Embryonic facial prominence (tissue), 1 donor: ENCODE measurements at regions not wholly inside any gene's neighbourhood (a gene's known extent, or its start where the extent isn't known, plus 50 kb on each side); places are given as distances from the start of the nearest gene placed in this dataset.

Source experiments
- DNase-seq: peaks from one replicate; pipeline ENCODE4 v3.0.0-alpha.2; 2016; ENCODE audit errors: extremely low spot score

DNA sequence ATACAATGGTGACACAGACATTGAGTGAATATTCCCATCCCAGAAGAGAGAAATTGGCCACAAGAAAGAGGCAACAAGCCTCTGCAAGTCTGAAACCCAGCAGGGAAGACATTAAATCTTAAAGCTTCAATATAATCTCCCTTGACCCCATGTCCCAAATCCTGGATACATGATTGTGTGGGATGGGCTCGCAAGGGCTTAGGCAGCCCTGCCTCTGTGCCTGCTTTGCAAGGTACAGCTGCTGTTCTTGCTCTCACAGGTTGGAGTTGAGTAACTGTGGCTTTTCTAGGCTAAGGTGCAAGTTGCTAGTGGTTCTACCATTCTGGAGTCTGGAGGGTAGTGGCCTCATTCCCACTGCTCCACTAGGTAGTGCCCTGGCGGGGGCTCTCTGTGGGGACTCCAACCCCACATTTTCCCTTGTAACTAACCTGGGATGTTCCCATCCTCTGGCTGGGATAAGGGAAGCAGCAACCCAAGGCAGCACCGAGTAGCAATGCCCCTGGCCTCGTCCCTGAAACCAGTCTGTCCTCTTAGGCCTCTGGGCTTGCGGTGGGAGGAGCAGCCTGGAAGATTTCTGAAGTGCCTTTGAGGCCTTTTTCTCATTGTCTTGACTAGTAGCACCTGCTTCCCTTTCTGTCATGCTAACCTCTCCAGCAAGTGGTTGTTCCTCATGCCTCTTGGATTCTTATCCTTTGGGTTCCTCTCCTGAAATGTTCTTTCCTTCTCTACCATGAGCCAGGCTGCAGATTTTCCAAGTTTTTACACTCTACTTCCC is 90.0 kb downstream of the FAM174B start:
- no peak for DNase-seq

DNA sequence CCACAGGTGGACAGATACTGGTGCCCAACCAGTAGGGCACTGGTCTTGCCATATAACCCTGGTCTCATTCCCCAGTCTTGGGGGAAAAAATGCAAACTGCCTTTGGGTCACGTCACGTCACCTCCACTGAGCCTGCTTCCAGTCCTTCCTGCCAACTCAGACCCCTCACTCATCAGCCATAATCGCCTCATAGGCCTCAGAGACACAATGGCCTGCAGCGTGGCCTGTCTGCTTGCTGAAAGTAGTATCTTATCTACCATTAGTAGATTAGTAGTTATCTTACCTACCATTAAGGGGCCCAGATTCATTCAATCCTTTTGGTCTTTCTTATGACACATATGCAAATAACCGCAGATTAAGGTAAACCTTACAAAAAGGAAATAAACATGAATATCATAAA is 93.8 kb downstream of the FAM174B start:
- DNase-seq = no peak

DNA sequence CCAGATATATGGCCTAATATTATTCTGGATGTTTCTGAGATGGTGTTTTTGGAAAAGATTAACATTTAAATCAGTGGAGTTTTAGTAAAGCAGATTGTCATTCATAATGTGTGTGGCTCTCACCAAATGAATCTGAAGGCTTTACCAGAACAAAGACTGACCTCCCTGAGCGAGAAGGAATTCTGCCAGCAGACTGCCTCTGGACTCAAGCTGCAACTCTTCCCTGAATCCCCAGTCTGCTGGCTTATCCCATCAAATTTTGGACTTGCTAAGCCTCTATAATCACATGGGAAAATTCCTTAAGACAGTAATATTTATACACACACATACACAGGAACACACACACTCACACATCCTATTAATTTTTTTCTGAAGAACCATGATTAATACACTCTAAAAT is 102.3 kb downstream of the FAM174B start:
- no peak for DNase-seq

DNA sequence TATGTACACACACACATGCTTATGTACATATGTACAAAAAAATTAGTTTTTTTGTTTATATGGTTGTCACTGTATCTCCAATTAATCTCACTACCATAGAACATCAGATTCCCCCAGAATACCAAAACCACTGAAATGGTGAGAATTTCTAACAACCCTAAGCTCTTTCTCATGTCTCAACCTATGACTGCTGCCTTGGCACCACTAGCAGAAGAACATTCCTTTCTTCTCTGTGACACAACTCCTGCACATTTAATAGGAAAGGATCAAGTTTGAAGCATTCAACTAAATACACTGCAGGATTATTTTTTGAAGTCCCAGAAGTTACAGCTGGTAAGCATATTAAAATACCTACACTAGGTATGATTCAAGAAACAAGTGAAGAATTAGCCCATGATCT is 109.6 kb downstream of the FAM174B start:
- DNase-seq = no peak

DNA sequence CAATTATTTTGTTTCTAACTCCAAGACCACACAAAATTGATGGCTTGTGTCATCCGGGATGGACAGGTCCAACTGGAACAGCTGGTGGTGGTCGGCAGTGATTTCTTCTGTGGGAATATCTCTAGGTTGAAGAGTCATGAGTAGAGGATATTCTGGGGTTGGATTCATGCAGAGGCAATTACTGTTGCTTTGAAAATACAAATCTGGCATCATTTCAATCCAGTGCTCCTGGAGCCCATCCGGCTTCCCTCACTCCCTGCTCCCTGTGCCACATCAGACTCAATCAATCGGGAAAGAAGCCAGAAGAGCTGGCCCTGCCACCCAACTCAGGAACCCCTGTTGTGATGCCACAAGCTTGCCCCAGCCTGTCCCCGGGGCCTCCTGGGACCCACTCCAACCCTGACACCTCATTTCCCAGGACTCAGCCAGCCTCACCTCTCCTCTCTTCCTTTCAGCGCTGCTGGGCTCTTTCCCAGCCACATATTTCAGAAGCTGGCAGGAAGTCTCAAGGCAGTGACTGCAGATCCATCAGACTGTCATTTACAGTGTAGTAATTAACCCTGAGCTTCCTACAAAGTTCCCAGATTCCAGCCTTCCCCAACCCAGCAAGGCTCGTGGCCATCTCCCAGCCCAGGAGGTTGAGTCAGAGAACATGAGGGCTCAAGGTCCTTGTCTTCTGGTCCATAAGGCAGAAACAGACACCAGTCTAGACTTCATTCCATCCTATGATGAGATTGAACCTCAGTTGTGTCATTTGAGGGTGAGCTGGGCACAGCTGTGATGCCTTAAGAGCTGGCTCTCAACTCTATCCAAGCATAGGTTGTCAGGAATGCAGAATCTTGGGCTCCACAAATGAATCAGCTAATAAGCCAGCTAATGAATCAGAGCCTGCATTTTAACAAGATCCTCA is 114.0 kb downstream of the FAM174B start:
- DNase-seq = no peak

DNA sequence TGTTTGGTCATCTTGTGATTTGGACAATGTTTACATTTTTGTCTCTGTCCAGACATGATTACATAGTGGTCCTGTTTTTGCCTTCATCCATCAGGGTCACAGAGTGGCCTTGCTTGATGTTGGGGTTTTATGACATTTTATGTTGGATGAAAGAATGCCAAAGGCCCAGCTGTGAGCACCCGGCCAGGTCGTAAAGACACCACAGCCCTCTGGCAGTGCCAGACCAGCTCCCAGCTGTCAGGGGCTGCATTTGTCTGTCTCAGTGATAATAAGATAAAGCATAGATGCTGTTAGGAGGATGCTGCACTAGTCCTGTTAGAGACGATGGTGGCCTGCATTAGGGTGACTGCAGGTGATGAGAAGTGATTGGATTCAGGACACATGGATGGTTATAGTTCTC is 117.5 kb downstream of the FAM174B start:
- DNase-seq = no peak

DNA sequence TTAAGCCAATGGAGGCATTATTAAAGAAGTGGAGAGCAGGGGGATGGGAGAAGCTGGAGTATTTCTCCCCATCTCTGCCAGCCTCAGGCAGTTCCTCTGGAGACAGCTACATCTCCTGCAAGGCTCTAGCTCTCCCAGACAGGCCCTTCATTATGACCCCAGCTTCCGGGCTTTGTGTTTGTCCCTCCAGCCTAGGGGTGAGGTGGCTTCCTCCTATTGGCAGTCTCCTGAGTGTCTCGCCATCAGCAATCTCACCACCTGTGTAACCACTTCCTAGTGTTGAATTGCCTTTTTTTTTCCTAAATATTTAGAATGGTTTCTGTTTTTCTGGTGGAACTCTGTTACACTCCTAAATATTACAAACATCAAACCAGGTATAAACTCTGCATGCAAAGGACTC is 122.3 kb downstream of the FAM174B start:
- DNase-seq = no peak

DNA sequence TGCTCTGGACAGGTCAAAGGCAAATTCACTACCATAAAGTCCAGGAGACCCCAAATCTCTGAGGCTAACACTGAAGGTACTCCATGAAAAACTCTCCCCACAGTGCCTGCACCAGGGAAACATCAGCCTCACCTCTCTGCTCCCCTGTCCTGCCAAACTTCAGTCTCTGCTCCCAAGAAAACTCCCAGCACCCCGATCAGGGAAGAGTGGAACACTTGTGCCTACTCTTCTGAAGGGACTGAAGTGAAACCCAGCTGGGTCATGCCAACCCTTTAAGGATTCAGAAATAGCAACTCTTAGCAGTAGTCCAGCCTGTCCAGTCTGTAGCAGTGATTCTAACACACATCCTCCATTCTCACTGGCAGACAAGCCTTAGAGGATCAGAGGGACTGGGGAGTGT is 124.2 kb downstream of the FAM174B start:
- DNase-seq = no peak

DNA sequence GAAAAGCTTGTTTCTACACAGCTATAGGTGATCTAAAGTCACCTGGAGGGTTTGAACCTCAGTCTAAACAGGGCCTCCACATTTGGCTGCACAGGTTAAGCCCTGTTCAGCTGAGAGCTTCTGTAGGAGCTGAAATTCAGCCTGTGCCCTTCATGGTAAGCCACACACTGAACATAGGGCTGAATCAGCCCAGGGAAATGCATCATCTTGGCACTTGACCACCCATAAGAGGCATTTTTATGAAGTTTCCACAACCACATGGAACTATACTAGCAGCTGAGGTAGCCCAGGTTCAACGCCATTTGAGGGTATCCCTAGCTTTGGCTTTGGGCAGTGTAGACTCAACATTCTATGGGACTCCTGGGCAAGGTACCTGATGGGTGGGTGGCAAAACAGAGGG is 126.8 kb downstream of the FAM174B start:
- DNase-seq = no peak

DNA sequence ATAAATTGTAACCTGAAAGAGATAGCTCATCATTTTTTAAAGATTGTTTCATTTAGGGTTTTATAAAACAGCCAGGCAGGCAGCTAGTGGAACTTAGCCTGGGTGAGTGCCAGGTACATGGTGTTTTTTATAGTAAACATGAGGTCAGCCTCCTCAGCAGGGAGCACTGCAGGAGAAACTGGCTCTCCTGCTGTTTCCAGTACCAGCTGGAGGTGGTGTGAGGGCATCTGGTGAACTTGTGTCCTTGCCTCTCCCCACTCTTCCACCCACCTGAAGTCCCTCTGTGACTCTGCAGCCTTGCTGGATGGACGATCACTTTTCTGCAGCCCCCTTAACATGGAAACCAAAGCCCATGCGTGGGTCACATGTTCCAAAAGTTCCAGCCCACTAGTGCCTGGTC is 128.4 kb downstream of the FAM174B start:
- no peak for DNase-seq

DNA sequence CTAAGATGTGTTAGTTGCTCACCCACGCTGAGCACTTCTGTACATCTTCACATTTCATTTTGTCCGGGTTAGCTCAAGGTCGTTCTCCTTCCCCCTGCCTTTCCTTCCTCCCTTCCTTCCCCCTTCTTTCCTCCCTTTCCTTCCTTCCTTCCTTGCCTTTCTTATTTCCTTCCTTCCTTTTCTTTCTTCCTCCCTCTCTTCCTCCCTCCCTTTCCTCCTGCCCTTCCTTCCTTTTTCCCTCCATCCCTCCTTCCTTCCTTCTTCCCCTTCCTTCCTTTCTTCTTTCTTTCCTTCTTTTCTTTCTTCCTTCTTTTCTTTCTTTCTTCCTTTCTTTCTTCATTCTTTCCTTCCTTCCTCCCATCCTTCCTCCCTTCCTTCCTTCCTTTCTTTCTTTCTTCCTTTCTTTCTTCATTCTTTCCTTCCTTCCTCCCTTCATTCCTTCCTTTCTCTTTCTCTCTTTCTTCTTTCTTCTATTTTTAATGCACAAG is 129.8 kb downstream of the FAM174B start:
- DNase-seq = no peak

DNA sequence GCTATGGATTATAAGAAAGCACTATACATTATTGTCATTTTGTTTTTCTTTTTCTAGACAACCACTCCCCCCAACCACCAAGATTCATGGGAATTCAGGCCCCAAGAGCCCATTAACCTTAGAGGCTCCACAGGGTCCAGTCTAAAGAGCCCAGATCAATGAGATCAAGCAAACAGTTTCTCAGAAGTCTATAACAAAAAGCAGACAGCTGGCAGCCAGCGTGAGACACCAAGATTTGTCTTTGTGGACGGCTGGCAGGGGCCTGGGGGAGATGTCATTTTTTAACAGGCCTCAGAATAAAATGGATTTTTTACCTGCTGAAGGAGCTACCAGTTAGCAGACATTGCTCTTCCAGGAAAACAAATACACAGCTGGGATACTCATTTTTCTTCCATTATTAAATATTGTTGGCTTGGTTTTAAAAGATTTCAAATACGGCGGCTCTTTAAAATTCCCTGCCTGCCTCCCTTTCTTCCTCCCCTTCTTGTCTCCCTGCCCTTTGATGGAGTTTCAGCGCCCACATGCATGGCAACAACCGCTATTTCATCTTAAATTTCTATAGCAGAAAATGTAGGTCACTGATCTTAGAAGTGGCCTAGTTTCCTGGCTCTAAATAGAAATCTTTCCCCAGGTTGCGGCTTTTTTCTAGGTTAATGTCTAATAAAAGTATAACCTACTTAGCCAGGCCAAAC is 130.6 kb downstream of the FAM174B start:
- DNase-seq = no peak

DNA sequence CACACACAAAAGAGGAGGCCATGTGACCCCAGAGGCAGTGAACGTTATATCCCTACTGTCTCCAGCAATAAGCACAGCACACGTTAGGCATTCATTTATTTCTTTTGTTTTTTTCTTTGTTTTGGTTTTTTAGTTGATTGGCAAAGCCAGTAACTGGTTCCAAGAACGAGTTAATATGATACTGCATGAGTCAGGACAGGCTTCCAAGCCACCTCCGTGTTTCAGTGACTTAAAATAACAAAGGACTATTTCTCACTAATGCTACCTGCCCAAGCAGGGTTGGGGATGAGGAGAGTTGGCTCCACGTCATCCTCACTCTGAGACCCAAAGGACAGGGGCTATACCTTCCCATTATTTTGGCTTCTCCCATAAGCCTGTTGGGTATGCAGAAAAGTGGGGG is 130.5 kb downstream of the ST8SIA2 start:
- DNase-seq = no peak

DNA sequence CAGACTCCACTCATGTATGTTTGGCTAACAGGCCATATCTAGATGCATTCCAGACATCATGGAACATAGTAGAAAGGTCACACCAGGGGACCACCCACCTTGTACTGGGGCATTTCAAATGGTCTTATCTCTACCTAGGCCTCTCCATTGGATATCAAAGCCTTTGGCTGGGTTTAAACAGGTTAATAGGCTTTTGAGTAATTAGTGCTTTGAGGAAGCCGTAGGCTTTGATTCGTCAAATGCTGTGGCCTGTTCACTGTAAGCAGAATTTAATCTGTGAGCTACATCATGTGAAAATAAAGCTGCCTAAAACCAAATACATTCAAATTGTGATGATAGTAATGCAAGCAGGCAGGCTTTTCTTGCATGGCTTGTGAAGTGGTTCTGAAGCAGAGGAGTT is 129.5 kb downstream of the ST8SIA2 start:
- no peak for DNase-seq

DNA sequence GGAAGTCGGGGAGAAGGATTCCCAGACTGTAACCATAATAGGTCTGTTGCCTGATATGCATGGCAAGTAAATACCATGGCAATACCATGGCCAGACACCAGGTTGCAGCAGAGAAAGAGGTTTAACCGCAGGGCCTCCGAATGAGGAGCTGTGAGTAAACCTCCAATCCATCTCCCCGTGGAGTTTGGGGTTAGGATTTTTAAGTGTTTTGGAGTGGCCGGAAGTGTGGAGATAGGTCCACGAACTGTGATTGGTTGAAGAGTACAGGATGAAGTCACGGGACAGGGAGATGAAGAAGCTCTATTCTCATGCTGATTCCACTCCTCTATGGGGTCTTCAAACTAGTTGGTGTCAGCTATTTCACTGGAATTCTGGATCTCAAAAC is 127.9 kb downstream of the ST8SIA2 start:
- peak; percentile 56 for DNase-seq

DNA sequence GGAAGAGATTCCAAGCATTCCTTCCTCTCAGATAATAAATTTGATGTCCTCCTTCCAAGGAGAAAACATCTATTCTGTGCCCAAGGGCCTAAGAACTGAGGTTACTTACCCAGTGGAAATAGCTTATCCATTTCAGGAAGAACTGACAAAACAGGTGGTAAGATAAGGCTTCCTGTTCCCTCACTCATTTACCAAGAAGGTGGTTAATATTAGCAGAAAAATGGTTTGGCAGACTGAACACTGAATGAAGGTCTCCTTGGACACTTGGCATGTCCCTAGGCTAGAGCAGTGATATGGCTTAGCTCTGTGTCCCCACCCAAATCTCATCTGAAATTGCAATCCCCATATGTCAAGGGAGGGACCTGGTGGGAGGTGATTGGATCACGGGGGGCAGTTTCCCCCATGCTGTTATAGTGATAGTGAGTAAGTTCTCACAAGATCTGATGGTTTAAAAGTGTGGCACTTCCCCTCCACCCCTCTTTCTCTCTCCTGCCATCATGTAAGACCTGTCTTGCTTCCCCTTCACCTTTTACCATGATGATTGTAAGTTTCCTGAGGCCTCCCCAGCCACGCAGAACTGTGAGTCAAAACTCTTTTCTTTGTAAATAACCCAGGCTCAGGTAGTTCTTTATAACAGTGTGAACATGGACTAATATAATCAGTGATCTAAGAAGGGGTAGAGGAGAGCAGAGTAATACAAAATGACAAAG is 127.4 kb downstream of the ST8SIA2 start:
- no peak for DNase-seq

DNA sequence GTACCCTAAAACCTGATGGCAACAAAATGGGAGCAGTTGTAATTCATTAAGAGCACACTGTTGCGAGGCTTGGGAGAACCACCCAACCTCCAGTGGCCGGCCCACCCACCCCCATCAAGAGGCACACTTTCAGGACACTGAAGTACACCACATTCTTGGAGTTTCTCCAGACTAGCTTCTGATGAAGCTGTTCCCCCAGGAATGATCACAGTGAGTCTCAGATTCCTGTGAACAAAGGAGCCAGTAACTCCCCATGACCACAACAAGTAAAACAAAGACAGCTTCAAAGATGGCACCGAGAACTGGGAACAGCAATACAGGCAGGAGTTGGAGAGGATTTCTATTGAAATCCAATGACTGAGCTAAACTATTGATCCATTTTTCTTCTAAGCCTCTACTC is 126.0 kb downstream of the ST8SIA2 start:
- DNase-seq = no peak
